ENCODE measurements at regions not wholly inside any gene's neighbourhood (a gene's known extent, or its start where the extent isn't known, plus 50 kb on each side); places are given as distances from the start of the nearest gene placed in this dataset.

GRCh38 chr12:46676797-46677520 is 148.8 kb downstream of the SLC38A4 start:
- ATAC-seq (ENCODE audit: low FRiP score in 2 of 2) (no peak), DNase-seq (no peak)
- Histone ChIP-seq H3K4me1 (peaks cover 0 to 3% (median 0%) of the 10 kb centered on the region in 4 donors), H3K4me3 (no peak overlapping the region), H3K36me3 (no peaks in the 10 kb centered on the region), H3K27me3 (no peaks in the 10 kb centered on the region), H3K9me3 (no peaks in the 10 kb centered on the region), H3K27ac (no peak overlapping the region)
- 89 to 94% methylated on average over 7 of the region's 7 CpGs for WGBS, 2 donors
- TF ChIP-seq EP300 (IDR thresholded peaks at IDR 0.05) = no peak
- no peak for TF ChIP-seq CTCF (IDR thresholded peaks at IDR 0.05)
- TF ChIP-seq POLR2A (IDR thresholded peaks at IDR 0.05) = no peak
- no peak for TF ChIP-seq POLR2AphosphoS5 (IDR thresholded peaks at IDR 0.05)

- Histone ChIP-seq H3K36me3 (no peaks in the 10 kb centered on the region), H3K4me3 (no peak overlapping the region), H3K27me3 (no peaks in the 10 kb centered on the region), H3K27ac (no peak overlapping the region), H3K9me3 (no peaks in the 10 kb centered on the region), H3K4me1 (peaks cover 0 to 3% (median 0%) of the 10 kb centered on the region in 4 donors)
- WGBS, 2 donors = 79 to 83% methylated on average over 1 of the region's 1 CpG
- ATAC-seq (ENCODE audit: low FRiP score in 2 of 2) (no peak), DNase-seq (no peak)
- TF ChIP-seq CTCF (IDR thresholded peaks at IDR 0.05) (no peak), EP300 (IDR thresholded peaks at IDR 0.05) (no peak), POLR2A (IDR thresholded peaks at IDR 0.05) (no peak), POLR2AphosphoS5 (IDR thresholded peaks at IDR 0.05) (no peak)
These were observed 149.4 kb downstream of the SLC38A4 start for GRCh38 chr12:46676396-46676795.

- DNase-seq = peak in 1 of 2 donors; percentile 31
- TF ChIP-seq POLR2A (IDR thresholded peaks at IDR 0.05) (no peak), CTCF (IDR thresholded peaks at IDR 0.05) (peak; percentile 14 to 57 (median 48)), EP300 (IDR thresholded peaks at IDR 0.05) (no peak), POLR2AphosphoS5 (IDR thresholded peaks at IDR 0.05) (no peak)
- WGBS, 2 donors = 58 to 70% methylated on average over 11 of the region's 11 CpGs
- no peak overlapping the region for H3K4me3 ChIP-seq
- no peaks in the 10 kb centered on the region for H3K9me3 ChIP-seq
- peak in 1 of 2 donors; percentile 66 for ATAC-seq (ENCODE audit: low FRiP score in 2 of 2)
- H3K36me3 ChIP-seq = no peaks in the 10 kb centered on the region
- no peaks in the 10 kb centered on the region for H3K27me3 ChIP-seq
- peaks cover 0 to 3% (median 0%) of the 10 kb centered on the region in 4 donors for H3K4me1 ChIP-seq
- H3K27ac ChIP-seq = no peak overlapping the region
These were observed 150.1 kb downstream of the SLC38A4 start for GRCh38 chr12:46675736-46676135.

GRCh38 chr12:46674800-46675199 is 151.0 kb downstream of the SLC38A4 start:
- no peaks in the 10 kb centered on the region for H3K27me3 ChIP-seq
- WGBS, 2 donors = 72 to 81% methylated on average over 4 of the region's 4 CpGs
- no peak for ATAC-seq (ENCODE audit: low FRiP score in 2 of 2)

More at GRCh38 chr12:46674800-46675199, 151.0 kb downstream of the SLC38A4 start:
- H3K4me1 ChIP-seq = peaks cover 0 to 3% (median 0%) of the 10 kb centered on the region in 4 donors
- no peak for TF ChIP-seq EP300 (IDR thresholded peaks at IDR 0.05)
- TF ChIP-seq CTCF (IDR thresholded peaks at IDR 0.05) = no peak
- TF ChIP-seq POLR2AphosphoS5 (IDR thresholded peaks at IDR 0.05) = no peak
- TF ChIP-seq POLR2A (IDR thresholded peaks at IDR 0.05) = no peak
- no peak overlapping the region for H3K4me3 ChIP-seq
- DNase-seq = no peak
- H3K9me3 ChIP-seq = no peaks in the 10 kb centered on the region
- H3K27ac ChIP-seq = no peak overlapping the region
- no peaks in the 10 kb centered on the region for H3K36me3 ChIP-seq

Data from upper lobe of left lung (tissue), 6 donors.